ENCODE measurements at regions not wholly inside any gene's neighbourhood (a gene's known extent, or its start where the extent isn't known, plus 50 kb on each side); places are given as distances from the start of the nearest gene placed in this dataset.

DNA sequence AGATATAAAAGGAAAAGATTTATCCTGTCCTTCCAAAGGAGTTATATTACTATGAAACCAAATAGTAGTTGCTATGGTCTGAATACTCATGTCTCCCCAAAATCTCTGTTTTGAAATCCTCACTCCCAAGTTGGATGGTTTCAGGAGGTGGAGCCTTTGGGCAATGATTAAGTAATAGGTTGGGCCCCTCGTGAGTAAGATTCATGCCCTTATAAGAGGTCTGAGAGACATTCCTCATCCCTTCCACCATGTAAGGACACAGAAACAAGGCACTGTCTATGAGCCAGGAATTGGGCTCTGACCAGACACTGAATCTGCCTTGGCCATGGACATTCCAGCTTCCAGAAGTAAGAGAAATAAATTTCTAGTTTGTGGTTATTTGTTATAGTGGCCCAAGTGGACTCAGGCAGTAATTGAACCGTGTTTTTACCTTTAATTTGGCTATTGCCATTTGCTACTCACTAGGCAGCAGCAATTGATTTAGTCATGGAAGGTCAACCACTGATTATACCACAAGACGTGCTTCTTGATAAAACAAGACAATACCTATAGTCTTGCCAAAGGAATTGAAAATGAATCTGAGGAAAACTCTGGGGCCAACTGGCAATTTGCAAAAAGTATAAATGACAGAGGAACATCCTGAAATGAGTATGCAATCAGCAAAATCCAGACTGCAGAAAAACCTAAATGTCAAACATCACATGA is 717.4 kb upstream of the SPRY2 start:
- DNase-seq (ENCODE audit: low spot score) (no peak), ATAC-seq (ENCODE audit: low FRiP score) (no peak)
- TF ChIP-seq, protein P1, sequence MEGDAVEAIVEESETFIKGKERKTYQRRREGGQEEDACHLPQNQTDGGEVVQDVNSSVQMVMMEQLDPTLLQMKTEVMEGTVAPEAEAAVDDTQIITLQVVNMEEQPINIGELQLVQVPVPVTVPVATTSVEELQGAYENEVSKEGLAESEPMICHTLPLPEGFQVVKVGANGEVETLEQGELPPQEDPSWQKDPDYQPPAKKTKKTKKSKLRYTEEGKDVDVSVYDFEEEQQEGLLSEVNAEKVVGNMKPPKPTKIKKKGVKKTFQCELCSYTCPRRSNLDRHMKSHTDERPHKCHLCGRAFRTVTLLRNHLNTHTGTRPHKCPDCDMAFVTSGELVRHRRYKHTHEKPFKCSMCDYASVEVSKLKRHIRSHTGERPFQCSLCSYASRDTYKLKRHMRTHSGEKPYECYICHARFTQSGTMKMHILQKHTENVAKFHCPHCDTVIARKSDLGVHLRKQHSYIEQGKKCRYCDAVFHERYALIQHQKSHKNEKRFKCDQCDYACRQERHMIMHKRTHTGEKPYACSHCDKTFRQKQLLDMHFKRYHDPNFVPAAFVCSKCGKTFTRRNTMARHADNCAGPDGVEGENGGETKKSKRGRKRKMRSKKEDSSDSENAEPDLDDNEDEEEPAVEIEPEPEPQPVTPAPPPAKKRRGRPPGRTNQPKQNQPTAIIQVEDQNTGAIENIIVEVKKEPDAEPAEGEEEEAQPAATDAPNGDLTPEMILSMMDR (IDR thresholded peaks at IDR 0.05) = no peak

DNA sequence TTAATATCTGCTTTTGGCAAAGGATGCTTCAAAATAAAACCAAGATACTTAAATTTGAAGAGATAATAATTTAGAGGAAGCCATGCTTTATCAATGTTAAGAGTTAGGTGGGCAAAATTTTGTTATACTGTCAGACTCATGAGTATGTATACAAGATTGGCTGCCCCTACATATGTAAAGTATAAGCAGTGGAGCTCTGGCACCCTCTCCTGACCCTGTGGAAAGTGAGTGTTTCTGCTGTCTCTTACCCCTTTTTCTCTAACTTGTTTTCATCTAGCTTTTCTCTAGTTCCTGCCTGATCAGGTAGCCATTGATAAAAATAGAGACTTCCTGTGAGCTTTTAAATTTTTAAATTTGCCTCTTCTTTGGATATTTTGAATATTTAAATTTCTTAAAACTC is 710.9 kb upstream of the SPRY2 start:
- TF ChIP-seq, protein P1 (IDR thresholded peaks at IDR 0.05) = no peak
- no peak for DNase-seq (ENCODE audit: low spot score)
- ATAC-seq (ENCODE audit: low FRiP score) = no peak

DNA sequence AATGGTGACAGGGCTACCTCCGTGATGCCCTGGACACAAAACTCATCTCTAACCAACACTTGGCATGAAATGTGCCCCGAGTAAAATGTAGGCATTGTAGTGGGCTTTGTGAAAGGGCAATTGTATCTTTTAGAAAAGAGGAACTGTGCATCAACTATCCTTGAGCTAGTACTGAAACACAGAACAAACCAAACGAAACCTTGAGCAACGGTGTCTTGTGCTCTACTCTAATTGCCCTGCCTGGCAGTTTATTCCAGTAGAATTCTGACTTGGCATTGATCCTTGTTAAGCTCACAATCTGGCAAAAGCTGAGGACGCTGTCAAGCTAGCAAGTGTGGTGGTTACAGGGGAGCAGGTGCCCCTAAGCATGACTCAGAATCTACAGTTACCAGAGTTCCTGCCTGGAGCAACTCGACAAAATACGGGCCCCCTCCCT is 707.1 kb upstream of the SPRY2 start:
- ATAC-seq (ENCODE audit: low FRiP score) (no peak), DNase-seq (ENCODE audit: low spot score) (no peak)
- TF ChIP-seq, protein P1 (IDR thresholded peaks at IDR 0.05) = no peak

DNA sequence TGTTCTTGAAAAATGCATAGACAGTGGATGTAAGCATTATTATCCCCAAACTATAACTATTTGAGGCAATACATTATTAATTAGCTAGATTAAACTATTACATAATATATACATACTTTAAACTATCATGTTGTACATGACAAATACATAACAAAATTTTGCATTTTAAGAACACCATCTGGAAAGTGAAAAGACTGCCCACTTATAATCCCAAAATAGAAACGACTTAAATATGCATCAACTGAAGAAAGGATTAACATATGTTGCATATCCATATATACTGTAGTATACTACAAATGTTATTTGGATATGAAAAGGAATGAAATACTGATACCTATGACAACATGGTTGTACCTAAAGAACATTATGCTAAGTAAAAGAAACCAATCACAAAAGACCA is 700.8 kb upstream of the SPRY2 start:
- TF ChIP-seq, protein P1 (IDR thresholded peaks at IDR 0.05) = no peak
- no peak for ATAC-seq (ENCODE audit: low FRiP score)
- no peak for DNase-seq (ENCODE audit: low spot score)

DNA sequence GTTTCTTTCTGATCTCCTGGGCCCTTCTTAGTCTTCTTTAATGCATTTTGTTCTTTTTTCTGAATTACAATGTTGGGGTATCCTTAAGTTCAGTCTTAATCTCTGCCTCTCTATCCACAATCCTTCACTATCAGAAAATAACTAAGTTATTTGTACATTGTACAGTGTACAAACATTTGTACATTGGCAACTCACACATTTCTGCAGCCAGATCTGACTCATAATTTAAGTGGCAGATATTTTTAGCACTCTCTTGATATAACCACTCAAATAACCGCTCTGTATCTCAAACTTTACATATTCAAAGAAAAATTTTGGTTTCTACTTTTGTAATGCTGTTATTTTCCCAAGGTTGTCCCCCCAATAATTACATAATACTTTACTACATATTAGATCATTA is 691.1 kb upstream of the SPRY2 start:
- ATAC-seq (ENCODE audit: low FRiP score) = no peak
- TF ChIP-seq, protein P1 (IDR thresholded peaks at IDR 0.05) = no peak

DNA sequence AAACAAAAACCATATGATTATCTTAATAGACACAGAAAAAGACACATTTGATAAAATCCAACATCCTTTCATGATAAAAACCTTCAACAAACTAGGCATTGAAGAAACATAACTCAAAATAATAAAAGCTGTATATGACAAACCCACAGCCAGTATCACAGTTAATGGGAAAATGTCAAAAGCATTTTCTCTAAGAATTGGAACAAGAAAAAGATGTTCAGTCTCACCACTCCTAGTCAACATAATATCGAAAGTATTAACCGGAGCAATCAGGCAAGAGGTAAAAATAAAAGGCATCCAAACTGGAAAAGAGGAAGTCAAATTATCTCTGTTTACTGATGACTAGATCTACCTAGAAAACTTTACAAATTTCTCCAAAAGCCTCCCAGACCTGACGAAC is 684.2 kb upstream of the SPRY2 start:
- ATAC-seq (ENCODE audit: low FRiP score) (no peak), DNase-seq (ENCODE audit: low spot score) (no peak)
- TF ChIP-seq, protein P1 (IDR thresholded peaks at IDR 0.05) = no peak

More for the DNA sequence above, 691.1 kb upstream of the SPRY2 start:
- DNase-seq (ENCODE audit: low spot score) = no peak

DNA sequence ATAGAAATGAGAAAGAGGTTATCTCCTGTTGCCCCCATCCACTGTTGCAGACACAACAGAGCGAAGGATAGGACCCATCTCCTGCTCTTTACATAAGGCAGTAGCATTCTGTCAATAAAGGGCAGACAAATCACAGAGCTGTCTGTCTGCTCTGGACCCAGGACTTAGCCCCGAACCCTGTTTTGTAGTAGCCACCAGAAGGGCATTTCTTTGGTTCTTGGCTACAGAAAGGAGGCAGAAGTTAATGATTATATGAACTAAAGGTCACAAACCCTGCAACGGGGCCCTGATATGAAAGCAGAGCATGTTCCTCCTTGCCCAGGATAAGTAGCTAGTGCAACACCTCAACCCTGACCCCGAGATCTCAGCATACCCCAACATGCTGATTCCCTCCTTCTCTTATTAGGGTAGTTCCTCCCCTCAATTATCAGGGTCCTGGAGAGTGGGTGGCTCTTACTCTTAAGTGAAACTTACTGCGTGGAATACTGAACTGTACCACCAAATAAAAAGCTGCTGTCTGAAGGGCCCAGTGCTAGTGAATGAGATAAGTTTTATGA is 680.4 kb upstream of the SPRY2 start:
- no peak for DNase-seq (ENCODE audit: low spot score)
- ATAC-seq (ENCODE audit: low FRiP score) = no peak

More for the DNA sequence above, 680.4 kb upstream of the SPRY2 start:
- TF ChIP-seq, protein P1 (IDR thresholded peaks at IDR 0.05) = no peak

All from omental fat pad (tissue), 3 donors.